GM10266 (cell line): ENCODE measurements at regions not wholly inside any gene's neighbourhood (a gene's known extent, or its start where the extent isn't known, plus 50 kb on each side); places are given as distances from the start of the nearest gene placed in this dataset.
A peak's percentile ranks its signal among the peaks of the same experiment; 100 is the strongest.

ENCODE experiments used
- DNase-seq: peaks from one replicate; pipeline ENCODE4 v3.0.0; 2012; ENCODE audit errors: extremely low spot score
- CTCF ChIP-seq: IDR thresholded peaks from 2 replicates; pipeline ENCODE4 v1.5.1; 2012; ENCODE audit warnings: mild to moderate bottlenecking, low read depth; ENCODE audit not compliant: control insufficient read depth, insufficient read depth; ENCODE audit errors: missing control alignments

GRCh38 chr3:72354486-72354885, 493.8 kb downstream of the SHQ1 start:
- DNase-seq, result no peak
- no peak for TF ChIP-seq CTCF

DNA sequence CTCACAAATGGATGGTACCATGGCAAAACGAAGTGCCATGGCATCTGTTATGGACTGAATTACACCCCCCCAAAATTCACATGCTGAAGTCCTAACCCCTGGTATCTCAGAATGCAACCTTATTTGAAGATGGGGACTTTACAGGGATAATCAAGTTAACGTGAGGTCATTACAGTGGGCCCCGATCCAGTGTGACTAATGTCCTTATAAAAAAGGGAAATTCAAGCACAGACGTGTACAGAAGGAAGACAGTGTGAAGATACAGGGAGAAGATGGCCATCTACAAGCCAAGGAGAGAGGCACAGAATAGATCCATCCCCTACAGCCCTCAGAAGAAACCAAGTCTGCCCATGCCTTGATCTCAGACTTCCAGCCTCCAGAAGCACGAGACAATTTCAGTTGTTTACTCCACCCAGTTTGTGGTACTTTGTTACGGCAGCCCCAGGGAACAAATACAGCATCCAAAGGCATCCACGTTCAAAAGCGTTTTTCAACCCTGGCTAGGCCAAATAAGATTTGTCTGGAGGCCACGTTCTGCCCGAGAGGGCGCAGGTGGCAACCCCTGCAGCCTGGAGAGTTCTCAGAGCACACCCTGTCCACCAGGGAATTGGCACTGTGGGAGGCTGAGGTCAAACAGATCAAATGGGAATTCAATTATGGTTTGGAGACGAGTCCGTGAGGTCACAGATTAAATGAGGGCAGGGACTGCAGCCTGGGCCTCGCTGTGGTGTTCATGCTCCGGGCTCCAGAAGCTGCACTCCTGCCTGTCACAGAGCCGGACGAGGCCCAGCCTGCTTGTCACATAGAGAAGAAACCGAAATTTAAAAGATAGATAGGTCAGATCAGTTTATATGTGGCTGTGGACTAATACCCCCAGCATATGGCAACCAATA, 494.8 kb downstream of the SHQ1 start:
- no peak for TF ChIP-seq CTCF
- no peak for DNase-seq

- no peak for DNase-seq
- no peak for TF ChIP-seq CTCF
These were observed 496.1 kb downstream of the SHQ1 start for GRCh38 chr3:72352176-72352575.

GRCh38 chr3:72351536-72351935, 496.7 kb downstream of the SHQ1 start:
- TF ChIP-seq CTCF, result no peak
- DNase-seq, result no peak

GRCh38 chr3:72350761-72351505, 497.3 kb downstream of the SHQ1 start:
- no peak for TF ChIP-seq CTCF
- no peak for DNase-seq

DNA sequence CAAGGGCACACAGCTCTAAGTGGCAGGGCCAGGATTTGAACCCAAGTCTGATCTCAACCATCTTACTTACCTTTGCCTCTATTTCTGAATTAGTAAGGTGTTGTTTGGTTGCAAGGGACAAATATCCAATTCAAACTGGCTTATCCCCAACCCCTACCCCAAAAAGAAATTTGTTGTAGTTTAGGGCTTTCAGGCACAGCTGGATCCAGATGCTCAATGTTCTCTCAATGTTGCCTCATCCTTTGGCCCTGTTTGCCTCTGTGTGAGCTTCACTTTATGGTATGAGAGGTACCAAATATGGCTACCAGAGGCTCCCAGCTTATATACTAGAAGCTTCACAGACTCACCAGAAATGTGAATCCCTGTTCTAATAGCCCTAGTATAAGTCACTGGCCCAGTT, 499.9 kb downstream of the SHQ1 start:
- DNase-seq, result no peak
- TF ChIP-seq CTCF, result no peak

GRCh38 chr3:72347819-72348319, 500.4 kb downstream of the SHQ1 start:
- TF ChIP-seq CTCF, result no peak
- DNase-seq, result peak; percentile 42
